ENCODE measurements at regions not wholly inside any gene's neighbourhood (a gene's known extent, or its start where the extent isn't known, plus 50 kb on each side); places are given as distances from the start of the nearest gene placed in this dataset.

DNA sequence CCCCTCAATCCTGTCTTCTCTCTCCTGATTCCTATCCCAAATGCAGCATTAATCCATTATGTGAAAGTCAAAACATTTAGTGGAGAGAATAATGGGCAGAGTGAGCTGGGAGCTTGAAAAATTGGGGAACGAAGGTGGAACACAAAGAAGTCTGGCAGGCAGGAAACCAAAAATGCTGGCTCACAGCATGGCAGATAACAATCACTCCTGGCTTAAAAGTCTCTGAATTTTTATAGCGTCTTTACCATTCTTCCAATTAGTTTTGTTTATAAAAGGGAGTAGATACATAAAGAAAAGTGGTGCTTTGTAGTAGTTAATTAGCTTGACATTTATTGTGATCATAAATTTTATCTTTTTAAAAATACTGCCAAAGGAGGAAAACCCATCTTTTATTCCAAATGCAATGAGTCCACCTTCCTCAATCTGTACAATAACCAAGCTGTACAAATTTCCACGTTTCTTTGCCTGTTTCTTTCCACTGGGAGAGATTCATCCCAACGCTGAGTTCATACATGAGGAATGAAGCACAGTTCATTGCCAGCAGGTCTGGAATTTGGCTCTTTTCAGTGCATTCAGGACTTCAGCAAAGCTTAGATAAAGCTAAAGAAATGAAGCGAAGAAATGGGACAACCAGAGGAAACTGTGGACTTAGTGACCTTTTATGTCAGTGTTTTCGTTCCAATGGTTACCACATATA, 174.7 kb downstream of the HMHB1 start:
- TF ChIP-seq, protein P1, sequence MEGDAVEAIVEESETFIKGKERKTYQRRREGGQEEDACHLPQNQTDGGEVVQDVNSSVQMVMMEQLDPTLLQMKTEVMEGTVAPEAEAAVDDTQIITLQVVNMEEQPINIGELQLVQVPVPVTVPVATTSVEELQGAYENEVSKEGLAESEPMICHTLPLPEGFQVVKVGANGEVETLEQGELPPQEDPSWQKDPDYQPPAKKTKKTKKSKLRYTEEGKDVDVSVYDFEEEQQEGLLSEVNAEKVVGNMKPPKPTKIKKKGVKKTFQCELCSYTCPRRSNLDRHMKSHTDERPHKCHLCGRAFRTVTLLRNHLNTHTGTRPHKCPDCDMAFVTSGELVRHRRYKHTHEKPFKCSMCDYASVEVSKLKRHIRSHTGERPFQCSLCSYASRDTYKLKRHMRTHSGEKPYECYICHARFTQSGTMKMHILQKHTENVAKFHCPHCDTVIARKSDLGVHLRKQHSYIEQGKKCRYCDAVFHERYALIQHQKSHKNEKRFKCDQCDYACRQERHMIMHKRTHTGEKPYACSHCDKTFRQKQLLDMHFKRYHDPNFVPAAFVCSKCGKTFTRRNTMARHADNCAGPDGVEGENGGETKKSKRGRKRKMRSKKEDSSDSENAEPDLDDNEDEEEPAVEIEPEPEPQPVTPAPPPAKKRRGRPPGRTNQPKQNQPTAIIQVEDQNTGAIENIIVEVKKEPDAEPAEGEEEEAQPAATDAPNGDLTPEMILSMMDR (IDR thresholded peaks at IDR 0.05), result no peak
- TF ChIP-seq POLR2A (IDR thresholded peaks at IDR 0.05) (no peak), POLR2AphosphoS5 (IDR thresholded peaks at IDR 0.05) (no peak), EP300 (IDR thresholded peaks at IDR 0.05) (no peak)
- WGBS, result 26% methylated on average over 6 of the region's 6 CpGs
- H3K4me3 ChIP-seq, result no peak overlapping the region
- no peak for DNase-seq (ENCODE audit: low spot score in 2 of 2)
- H3K9me3 ChIP-seq, result no peaks in the 10 kb centered on the region
- no peak overlapping the region for H3K27ac ChIP-seq
- H3K36me3 ChIP-seq, result no peaks in the 10 kb centered on the region
- H3K27me3 ChIP-seq, result no peaks in the 10 kb centered on the region
- peaks cover 6% of the 10 kb centered on the region for H3K4me1 ChIP-seq

DNA sequence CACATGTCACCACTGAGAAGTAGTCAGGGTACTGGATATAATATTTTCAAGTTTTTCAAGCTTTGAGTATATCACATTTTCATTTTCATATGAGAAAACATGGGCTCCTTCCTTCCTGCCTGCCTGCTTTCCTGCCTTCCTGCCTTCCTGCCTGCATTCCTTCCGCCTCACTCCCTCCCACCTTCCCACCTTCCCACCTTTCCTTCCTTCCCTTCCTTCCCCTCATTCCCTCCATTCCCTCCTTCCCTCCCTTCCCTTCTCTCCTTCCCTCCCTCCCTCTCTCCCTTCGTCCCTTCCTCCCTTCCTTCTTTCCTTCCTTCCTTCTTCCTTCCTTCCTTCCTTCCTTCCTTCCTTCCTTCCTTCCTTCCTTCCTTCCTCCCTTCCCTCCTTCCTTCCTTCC, 175.3 kb downstream of the HMHB1 start:
- Histone ChIP-seq H3K4me1 (peaks cover 6% of the 10 kb centered on the region), H3K27ac (no peak overlapping the region), H3K27me3 (no peaks in the 10 kb centered on the region), H3K9me3 (no peaks in the 10 kb centered on the region), H3K36me3 (no peaks in the 10 kb centered on the region), H3K4me3 (no peak overlapping the region)
- no peak for DNase-seq (ENCODE audit: low spot score in 2 of 2)
- 97% methylated on average over 1 of the region's 2 CpGs for WGBS
- no peak for TF ChIP-seq POLR2A (IDR thresholded peaks at IDR 0.05)
- no peak for TF ChIP-seq EP300 (IDR thresholded peaks at IDR 0.05)
- no peak for TF ChIP-seq POLR2AphosphoS5 (IDR thresholded peaks at IDR 0.05)
- TF ChIP-seq, protein P1 (IDR thresholded peaks at IDR 0.05), result no peak

DNA sequence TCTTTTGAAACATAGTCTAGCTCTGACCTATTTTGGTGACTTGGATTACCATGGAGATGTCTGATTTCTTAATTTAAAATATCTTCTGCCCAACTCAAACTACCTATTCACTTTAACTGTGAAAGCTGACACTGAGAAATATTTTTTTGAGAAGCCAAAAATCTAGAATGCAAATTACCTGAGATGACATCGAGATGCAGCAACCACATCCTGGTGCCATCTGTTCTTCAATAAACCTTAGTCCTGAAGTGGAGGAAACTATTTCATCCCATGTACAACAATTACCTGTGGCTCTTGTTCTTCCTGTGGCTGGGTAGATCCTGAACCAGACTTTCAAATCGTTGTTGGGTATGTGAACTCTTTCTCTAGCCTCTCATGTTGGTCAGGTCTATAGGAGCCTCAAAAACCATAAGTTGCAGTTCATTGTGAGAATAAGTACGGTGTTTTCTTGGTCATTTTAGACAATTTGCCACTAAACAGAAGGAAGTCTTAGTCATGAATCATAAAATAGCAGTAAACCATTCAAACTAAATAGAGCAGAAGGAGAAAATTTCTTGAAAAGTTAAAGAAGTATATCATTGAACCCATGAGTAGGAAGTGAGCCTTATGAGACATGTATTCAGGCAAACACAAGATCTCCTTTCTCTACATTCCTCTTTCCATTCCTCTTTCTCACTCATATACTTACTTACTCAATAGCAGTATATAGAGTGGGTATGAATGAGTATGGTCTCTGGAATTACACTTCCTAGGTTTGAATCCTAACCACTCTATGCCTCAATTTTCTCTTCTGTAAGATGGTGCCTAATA, 176.0 kb downstream of the HMHB1 start:
- H3K9me3 ChIP-seq, result no peaks in the 10 kb centered on the region
- H3K4me3 ChIP-seq, result no peak overlapping the region
- H3K27me3 ChIP-seq, result no peaks in the 10 kb centered on the region
- no peak for DNase-seq (ENCODE audit: low spot score in 2 of 2)
- no peaks in the 10 kb centered on the region for H3K36me3 ChIP-seq
- peaks cover 6% of the 10 kb centered on the region for H3K4me1 ChIP-seq
- no peak overlapping the region for H3K27ac ChIP-seq
- 88% methylated on average over 3 of the region's 3 CpGs for WGBS
- TF ChIP-seq EP300 (IDR thresholded peaks at IDR 0.05) (no peak), POLR2A (IDR thresholded peaks at IDR 0.05) (no peak), POLR2AphosphoS5 (IDR thresholded peaks at IDR 0.05) (no peak)
- TF ChIP-seq, protein P1 (IDR thresholded peaks at IDR 0.05), result no peak

DNA sequence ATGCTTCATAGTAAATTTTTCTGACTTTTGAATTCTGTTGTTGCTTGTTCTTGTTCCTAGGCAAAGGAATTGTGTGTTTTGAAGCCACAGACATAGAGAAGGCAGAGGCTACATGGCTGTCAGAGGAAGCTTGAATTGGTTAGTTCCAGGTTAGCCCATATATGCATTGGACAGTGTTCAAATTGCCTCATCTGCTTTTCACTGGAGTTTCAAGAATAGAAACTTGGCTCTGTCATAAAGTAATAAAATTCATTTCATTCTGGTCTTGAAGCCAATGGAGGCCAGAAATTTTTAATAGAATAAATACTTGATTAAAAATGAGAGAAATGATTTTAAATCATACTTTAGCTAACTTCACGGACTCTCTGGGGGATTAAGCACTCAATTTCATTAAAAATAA, 178.0 kb downstream of the YIPF5 start:
- WGBS, result 67% methylated on average over 1 of the region's 1 CpG
- Histone ChIP-seq H3K27me3 (no peaks in the 10 kb centered on the region), H3K27ac (no peak overlapping the region), H3K9me3 (no peaks in the 10 kb centered on the region), H3K36me3 (no peaks in the 10 kb centered on the region), H3K4me3 (no peak overlapping the region), H3K4me1 (no peaks in the 10 kb centered on the region)
- no peak for DNase-seq (ENCODE audit: low spot score in 2 of 2)
- TF ChIP-seq, protein P1 (IDR thresholded peaks at IDR 0.05), result no peak
- TF ChIP-seq POLR2AphosphoS5 (IDR thresholded peaks at IDR 0.05), result no peak

DNA sequence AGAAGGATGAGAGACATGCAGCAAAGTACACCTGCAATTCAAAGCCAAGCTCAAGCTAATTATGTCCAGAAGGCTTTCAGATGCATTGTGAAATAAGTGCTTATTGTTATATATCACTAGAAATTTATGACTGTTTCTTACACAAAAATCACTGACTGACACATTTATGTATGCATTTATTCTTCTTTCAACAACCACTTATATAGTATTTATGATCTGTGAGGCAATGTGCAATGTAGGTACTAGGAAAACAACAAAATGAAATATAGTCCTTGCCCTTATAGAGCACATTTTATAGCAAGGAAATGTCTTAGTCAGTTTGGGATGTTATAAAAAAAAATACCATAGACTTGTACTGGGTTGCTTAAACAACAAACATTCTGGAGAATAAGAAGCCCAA, 167.6 kb downstream of the YIPF5 start:
- no peaks in the 10 kb centered on the region for H3K27me3 ChIP-seq
- DNase-seq (ENCODE audit: low spot score in 2 of 2), result no peak
- H3K4me3 ChIP-seq, result no peak overlapping the region
- H3K9me3 ChIP-seq, result no peaks in the 10 kb centered on the region
- H3K4me1 ChIP-seq, result no peaks in the 10 kb centered on the region
- TF ChIP-seq EP300 (IDR thresholded peaks at IDR 0.05), result no peak
- TF ChIP-seq, protein P1 (IDR thresholded peaks at IDR 0.05), result no peak
- no peak for TF ChIP-seq POLR2AphosphoS5 (IDR thresholded peaks at IDR 0.05)
- TF ChIP-seq POLR2A (IDR thresholded peaks at IDR 0.05), result no peak
- H3K27ac ChIP-seq, result no peak overlapping the region
- no peaks in the 10 kb centered on the region for H3K36me3 ChIP-seq

Data from suprapubic skin (tissue), 4 donors.